H9 (cell line): ENCODE measurements at regions not wholly inside any gene's neighbourhood (a gene's known extent, or its start where the extent isn't known, plus 50 kb on each side); places are given as distances from the start of the nearest gene placed in this dataset.

Experiments
- DNase-seq: peaks from one replicate; pipeline ENCODE4 v3.0.0-alpha.2; 2017
- H2AFZ ChIP-seq: one replicate; pipeline ENCODE4 v1.6.1; 2013; ENCODE audit warnings: mild to moderate bottlenecking, low read length, control low read depth, moderate library complexity
- H2AK5ac ChIP-seq: 2 replicates; pipeline ENCODE4 v1.6.1; 2013; ENCODE audit warnings: low read length, control low read depth, mixed read lengths; ENCODE audit not compliant: insufficient read length
- H2BK120ac ChIP-seq: one replicate; pipeline ENCODE4 v1.6.1; 2013; ENCODE audit warnings: low read depth, mild to moderate bottlenecking, low read length, control low read depth, inconsistent platforms; ENCODE audit not compliant: poor library complexity, severe bottlenecking
- H2BK12ac ChIP-seq: 2 replicates; pipeline ENCODE4 v1.6.1; 2013; ENCODE audit warnings: low read length, control low read depth, mixed read lengths, low read depth; ENCODE audit not compliant: insufficient read length
- H2BK15ac ChIP-seq: 2 replicates; pipeline ENCODE4 v1.6.1; 2013; ENCODE audit warnings: low read depth, low read length, control low read depth
- H2BK20ac ChIP-seq: one replicate; pipeline ENCODE4 v1.6.1; 2013; ENCODE audit warnings: low read depth, mild to moderate bottlenecking, low read length, control low read depth, inconsistent platforms; ENCODE audit not compliant: poor library complexity, severe bottlenecking
- H2BK5ac ChIP-seq: 2 replicates; pipeline ENCODE4 v1.6.1; 2013; ENCODE audit warnings: low read length, control low read depth, mixed read lengths; ENCODE audit not compliant: insufficient read length
- H3K14ac ChIP-seq: 2 replicates; pipeline ENCODE4 v1.6.1; 2013; ENCODE audit warnings: low read length, control low read depth; ENCODE audit not compliant: insufficient read depth
- H3K18ac ChIP-seq: 2 replicates; pipeline ENCODE4 v1.6.1; 2013; ENCODE audit warnings: low read depth, mild to moderate bottlenecking, mixed read lengths, low read length, control low read depth; ENCODE audit not compliant: insufficient read length
- H3K23ac ChIP-seq: 2 replicates; pipeline ENCODE4 v1.6.1; 2013; ENCODE audit warnings: low read length, control low read depth, mixed read lengths, low read depth; ENCODE audit not compliant: insufficient read length
- H3K23me2 ChIP-seq: 2 replicates; pipeline ENCODE4 v1.6.1; 2013; ENCODE audit warnings: low read depth, mild to moderate bottlenecking, mixed read lengths, low read length, control low read depth; ENCODE audit not compliant: insufficient read length, poor library complexity, severe bottlenecking
- H3K27ac ChIP-seq: 2 replicates; pipeline ENCODE4 v1.5.1; 2013; ENCODE audit warnings: low read length, control low read depth, mixed read lengths, low read depth; ENCODE audit not compliant: insufficient read length
- H3K27me3 ChIP-seq: 2 replicates; pipeline ENCODE4 v1.6.1; 2013; ENCODE audit warnings: low read length, control low read depth, inconsistent platforms; ENCODE audit not compliant: insufficient read depth
- H3K4ac ChIP-seq: 2 replicates; pipeline ENCODE4 v1.6.1; 2013; ENCODE audit warnings: low read depth, mild to moderate bottlenecking, control low read depth, inconsistent platforms, low read length, moderate library complexity
- H3K4me1 ChIP-seq: 2 replicates; pipeline ENCODE4 v1.6.1; 2013; ENCODE audit warnings: low read length, control low read depth, inconsistent platforms; ENCODE audit not compliant: insufficient read depth
- H3K4me2 ChIP-seq: 2 replicates; pipeline ENCODE4 v1.6.1; 2013; ENCODE audit warnings: low read length, control low read depth, mixed read lengths; ENCODE audit not compliant: insufficient read length, insufficient read depth
- H3K56ac ChIP-seq: 2 replicates; pipeline ENCODE4 v1.6.1; 2013; ENCODE audit warnings: low read depth, mild to moderate bottlenecking, mixed read lengths, low read length, control low read depth; ENCODE audit not compliant: insufficient read length
- H3K79me1 ChIP-seq: 2 replicates; pipeline ENCODE4 v1.6.1; 2013; ENCODE audit warnings: low read depth, mild to moderate bottlenecking, moderate library complexity, low read length, control low read depth, inconsistent platforms; ENCODE audit not compliant: insufficient read depth, poor library complexity, severe bottlenecking
- H3K79me2 ChIP-seq: 2 replicates; pipeline ENCODE4 v1.6.1; 2013; ENCODE audit warnings: low read length, control low read depth, inconsistent platforms; ENCODE audit not compliant: insufficient read depth
- H3K9ac ChIP-seq: 2 replicates; pipeline ENCODE4 v1.6.1; 2013; ENCODE audit warnings: low read length, control low read depth, mixed read lengths; ENCODE audit not compliant: insufficient read length; ENCODE audit errors: extremely low read depth
- H3K9me3 ChIP-seq: one replicate; pipeline ENCODE4 v1.6.1; 2013; ENCODE audit warnings: low read depth, low read length, inconsistent platforms; ENCODE audit not compliant: control insufficient read depth
- H3T11ph ChIP-seq: one replicate; pipeline ENCODE4 v1.6.1; 2013; ENCODE audit warnings: mild to moderate bottlenecking, low read length, control low read depth, inconsistent platforms
- H4K20me1 ChIP-seq: one replicate; pipeline ENCODE4 v1.6.1; 2013; ENCODE audit not compliant: control insufficient read depth, insufficient read length, insufficient read depth
- H4K5ac ChIP-seq: 2 replicates; pipeline ENCODE4 v1.6.1; 2013; ENCODE audit warnings: low read depth, mild to moderate bottlenecking, mixed read lengths, low read length, control low read depth; ENCODE audit not compliant: insufficient read length
- H4K8ac ChIP-seq: replicated peaks from 2 replicates; pipeline ENCODE4 v1.6.1; 2013; ENCODE audit warnings: low read length, control low read depth, mixed read lengths, low read depth; ENCODE audit not compliant: insufficient read length
- H4K91ac ChIP-seq: 2 replicates; pipeline ENCODE4 v1.6.1; 2013; ENCODE audit warnings: low read depth, mild to moderate bottlenecking, moderate library complexity, mixed read lengths, low read length, control low read depth; ENCODE audit not compliant: insufficient read length
- H3K27ac Mint-ChIP-seq, 3 experiments: 2 replicates in 2 of 3; 3 replicates in 1 of 3; pipeline ENCODE4 v1.8.0; 2020 to 2021; ENCODE audit warnings: mixed read lengths in 3 of 3, mild to moderate bottlenecking in 1 of 3, moderate library complexity in 1 of 3
- H3K27me3 Mint-ChIP-seq: 2 replicates; pipeline ENCODE4 v1.8.0; 2021; ENCODE audit warnings: low read depth, mild to moderate bottlenecking, moderate library complexity, mixed read lengths
- H3K36me3 Mint-ChIP-seq, 3 experiments: 2 replicates in 2 of 3; 3 replicates in 1 of 3; pipeline ENCODE4 v1.8.0; 2020 to 2021; ENCODE audit warnings: low read depth in 3 of 3, mixed read lengths in 3 of 3; ENCODE audit not compliant: insufficient read depth in 1 of 3
- H3K4me1 Mint-ChIP-seq, 2 experiments: 2 replicates each; pipeline ENCODE4 v1.8.0; 2020; ENCODE audit warnings: mixed read lengths in 2 of 2
- H3K4me3 Mint-ChIP-seq, 2 experiments: 2 replicates in 1 of 2; 3 replicates in 1 of 2; pipeline ENCODE4 v1.8.0; 2020 to 2021; ENCODE audit warnings: mild to moderate bottlenecking in 2 of 2, mixed read lengths in 2 of 2, moderate library complexity in 1 of 2
- H3K9me3 Mint-ChIP-seq, 2 experiments: 2 replicates in 1 of 2; 3 replicates in 1 of 2; pipeline ENCODE4 v1.8.0; 2020; ENCODE audit warnings: mild to moderate bottlenecking in 2 of 2, mixed read lengths in 2 of 2, moderate library complexity in 1 of 2
- WGBS: extraction: QIAGEN DNeasy Blood & Tissue Kit; methylation state at CpG from one replicate; pipeline ENCODE4 v1.1.7; 2013; ENCODE audit warnings: missing lambda C conversion rate, low lambda C conversion rate, mixed read lengths; ENCODE audit not compliant: insufficient read length; ENCODE audit errors: extremely low coverage; 5-methylcytosine and 5-hydroxymethylcytosine counted together
- TF ChIP-seq, protein P1 (sequence below): fragments of 200-600 bp; sonication (generic); conservative IDR thresholded peaks from 3 replicates; pipeline ENCODE4 v1.8.0; 2021; ENCODE audit warnings: antibody characterized with exemption, mild to moderate bottlenecking

DNA sequence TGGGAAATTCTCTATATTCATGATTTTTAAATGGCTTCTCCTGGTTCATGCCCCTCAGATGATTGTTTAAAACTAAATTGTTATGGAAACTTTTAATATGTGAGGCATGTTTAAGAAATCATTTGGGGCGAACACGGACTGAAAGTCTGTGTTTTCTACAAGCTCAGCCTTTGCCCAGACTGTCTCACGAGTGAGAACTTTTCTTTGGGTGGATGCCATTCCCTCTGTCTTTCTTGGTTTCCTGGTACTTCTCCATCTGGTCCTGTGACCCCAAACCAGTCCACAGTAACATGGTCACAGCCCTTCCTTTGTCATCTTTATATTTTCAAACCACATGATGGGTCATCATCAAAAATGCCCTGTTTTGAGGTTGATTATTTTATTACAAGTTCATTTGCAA lies 186.6 kb upstream of the GNPDA2 start:
- H4K20me1 ChIP-seq, result no peaks in the 10 kb centered on the region
- H3K9ac ChIP-seq, result no peak overlapping the region
- H3K23me2 ChIP-seq, result no peaks in the 10 kb centered on the region
- H4K5ac ChIP-seq, result no peak overlapping the region
- H3K9me3 ChIP-seq, result no peaks in the 10 kb centered on the region
- no peak overlapping the region for H3K14ac ChIP-seq
- no peaks in the 10 kb centered on the region for H3K4me1 ChIP-seq
- Mint-ChIP-seq H3K27me3 (no peaks in the 10 kb centered on the region), H3K9me3 (no peaks in the 10 kb centered on the region), H3K4me3 (no peak overlapping the region), H3K4me1 (no peaks in the 10 kb centered on the region; a peak in 1 of 4 replicates), H3K36me3 (no peaks in the 10 kb centered on the region), H3K27ac (no peak overlapping the region)
- H2BK120ac ChIP-seq, result no peak overlapping the region
- H3K4me2 ChIP-seq, result no peak overlapping the region
- H2AFZ ChIP-seq, result no peak overlapping the region
- no peaks in the 10 kb centered on the region for H3K27me3 ChIP-seq
- no peaks in the 10 kb centered on the region for H3K79me2 ChIP-seq
- H2BK15ac ChIP-seq, result no peak overlapping the region
- H3K18ac ChIP-seq, result no peak overlapping the region
- H3K23ac ChIP-seq, result no peak overlapping the region
- no peak overlapping the region for H4K91ac ChIP-seq
- no peak overlapping the region for H3T11ph ChIP-seq
- TF ChIP-seq, protein P1, sequence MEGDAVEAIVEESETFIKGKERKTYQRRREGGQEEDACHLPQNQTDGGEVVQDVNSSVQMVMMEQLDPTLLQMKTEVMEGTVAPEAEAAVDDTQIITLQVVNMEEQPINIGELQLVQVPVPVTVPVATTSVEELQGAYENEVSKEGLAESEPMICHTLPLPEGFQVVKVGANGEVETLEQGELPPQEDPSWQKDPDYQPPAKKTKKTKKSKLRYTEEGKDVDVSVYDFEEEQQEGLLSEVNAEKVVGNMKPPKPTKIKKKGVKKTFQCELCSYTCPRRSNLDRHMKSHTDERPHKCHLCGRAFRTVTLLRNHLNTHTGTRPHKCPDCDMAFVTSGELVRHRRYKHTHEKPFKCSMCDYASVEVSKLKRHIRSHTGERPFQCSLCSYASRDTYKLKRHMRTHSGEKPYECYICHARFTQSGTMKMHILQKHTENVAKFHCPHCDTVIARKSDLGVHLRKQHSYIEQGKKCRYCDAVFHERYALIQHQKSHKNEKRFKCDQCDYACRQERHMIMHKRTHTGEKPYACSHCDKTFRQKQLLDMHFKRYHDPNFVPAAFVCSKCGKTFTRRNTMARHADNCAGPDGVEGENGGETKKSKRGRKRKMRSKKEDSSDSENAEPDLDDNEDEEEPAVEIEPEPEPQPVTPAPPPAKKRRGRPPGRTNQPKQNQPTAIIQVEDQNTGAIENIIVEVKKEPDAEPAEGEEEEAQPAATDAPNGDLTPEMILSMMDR, result no peak
- no peak for DNase-seq
- no CpG with 5 or more reads among the region's 3 CpGs for WGBS
- no peaks in the 10 kb centered on the region for H3K79me1 ChIP-seq
- H3K27ac ChIP-seq, result no peak overlapping the region
- H2BK5ac ChIP-seq, result no peak overlapping the region
- no peak overlapping the region for H3K56ac ChIP-seq
- H2BK20ac ChIP-seq, result no peak overlapping the region
- no peak overlapping the region for H2AK5ac ChIP-seq
- H3K4ac ChIP-seq, result no peak overlapping the region
- H2BK12ac ChIP-seq, result no peak overlapping the region
- no peak overlapping the region for H4K8ac ChIP-seq
